Fibroblast of skin of back (primary cell): ENCODE measurements at regions not wholly inside any gene's neighbourhood (a gene's known extent, or its start where the extent isn't known, plus 50 kb on each side); places are given as distances from the start of the nearest gene placed in this dataset.
"Not testable (repeated sequence)": the region's sequence is repeated elsewhere in the genome, so short reads cannot be mapped to it uniquely, and the experiment has no call there.

Experiments used
- DNase-seq: peaks from one replicate; pipeline ENCODE4 v3.0.0-alpha.2; 2013

GRCh38 chr2:446963-447530 lies 159.2 kb upstream of the ALKAL2 start:
- DNase-seq, result no peak

DNA sequence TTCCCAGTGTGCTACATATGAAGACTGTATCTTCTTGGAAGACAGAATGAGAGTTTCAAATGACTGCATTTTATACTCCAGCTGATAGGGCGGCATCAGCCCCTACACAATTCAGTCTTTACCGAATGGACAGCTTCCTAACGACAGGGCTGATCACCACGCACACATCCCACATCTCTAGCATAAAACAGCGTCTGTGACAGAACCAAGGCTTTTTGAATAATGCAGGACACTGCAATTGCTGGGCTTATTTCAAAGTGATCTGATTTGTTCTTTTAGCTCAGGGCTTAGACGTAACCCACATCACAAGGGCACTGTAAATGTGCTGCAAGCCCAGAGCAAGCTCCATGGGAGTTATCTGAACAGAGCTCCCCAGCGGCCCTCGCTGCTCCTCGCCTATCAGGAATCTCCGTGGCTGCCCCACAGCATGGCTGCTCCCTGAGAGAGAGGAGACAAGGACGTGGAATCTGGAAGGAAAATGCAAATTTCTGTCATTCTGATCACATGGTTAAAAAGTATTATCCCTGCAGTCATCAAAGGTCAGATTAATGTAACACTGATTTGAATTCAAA lies 158.5 kb upstream of the ALKAL2 start:
- DNase-seq, result no peak

DNA sequence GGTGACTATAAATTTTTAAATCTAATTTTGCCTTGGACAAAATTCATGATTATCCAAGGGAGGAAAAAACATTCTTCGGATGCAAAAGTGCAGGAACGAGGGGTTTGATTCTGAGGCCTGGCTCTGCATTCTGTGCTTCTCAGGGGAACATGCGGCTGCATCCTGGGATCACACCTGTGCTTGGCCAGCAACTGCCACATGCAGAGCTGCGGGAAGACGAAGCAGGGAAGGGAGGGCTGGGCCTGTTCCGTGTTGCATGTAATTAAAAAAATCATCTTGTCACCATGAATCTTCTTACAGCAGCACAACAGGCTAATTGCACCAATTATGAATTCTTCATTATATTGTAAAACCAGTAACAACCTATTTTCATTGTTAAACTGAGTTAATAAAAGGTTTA lies 158.0 kb upstream of the ALKAL2 start:
- DNase-seq, result no peak

- DNase-seq, result no peak
These were observed 157.3 kb upstream of the ALKAL2 start for GRCh38 chr2:444937-445884.

DNA sequence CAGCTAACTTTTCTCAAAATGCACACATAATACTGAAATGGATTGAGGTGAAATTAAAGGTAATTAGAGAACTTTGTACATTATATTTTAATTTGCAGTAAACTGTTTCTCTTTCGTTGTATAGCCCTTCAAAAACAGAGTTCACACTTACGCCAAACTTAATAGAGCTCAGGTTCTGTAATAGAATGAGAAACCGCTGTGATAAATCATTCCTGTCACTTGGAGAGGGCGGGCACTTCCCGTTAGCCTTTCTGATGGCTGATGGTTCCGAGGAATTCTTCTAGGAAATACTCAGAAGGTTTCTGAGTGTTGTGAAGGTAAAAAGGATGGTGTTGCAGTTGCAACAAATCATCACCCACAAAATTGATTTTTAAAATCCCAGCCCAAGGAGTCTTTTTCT lies 155.8 kb upstream of the ALKAL2 start:
- DNase-seq, result no peak

DNA sequence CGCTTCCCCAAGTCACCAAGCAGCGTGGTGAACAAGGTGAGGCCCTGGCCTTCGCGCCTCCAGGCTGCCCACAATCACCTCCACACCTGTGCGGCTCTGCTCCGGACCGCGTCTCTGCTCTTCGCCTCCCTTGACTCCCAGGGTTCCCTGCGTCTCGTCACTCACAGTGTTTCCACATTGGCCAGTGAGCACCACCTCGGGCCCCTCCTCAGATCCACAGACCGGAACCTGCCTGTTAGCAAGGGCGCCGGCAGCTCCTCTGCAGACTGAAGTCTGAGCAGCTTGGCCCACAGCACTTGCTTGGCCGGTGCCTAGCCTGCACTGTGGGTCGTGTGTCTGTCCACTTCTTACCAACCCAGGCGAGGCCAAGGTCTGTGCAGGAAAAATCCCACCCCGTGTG lies 155.3 kb upstream of the ALKAL2 start:
- DNase-seq, result no peak

DNA sequence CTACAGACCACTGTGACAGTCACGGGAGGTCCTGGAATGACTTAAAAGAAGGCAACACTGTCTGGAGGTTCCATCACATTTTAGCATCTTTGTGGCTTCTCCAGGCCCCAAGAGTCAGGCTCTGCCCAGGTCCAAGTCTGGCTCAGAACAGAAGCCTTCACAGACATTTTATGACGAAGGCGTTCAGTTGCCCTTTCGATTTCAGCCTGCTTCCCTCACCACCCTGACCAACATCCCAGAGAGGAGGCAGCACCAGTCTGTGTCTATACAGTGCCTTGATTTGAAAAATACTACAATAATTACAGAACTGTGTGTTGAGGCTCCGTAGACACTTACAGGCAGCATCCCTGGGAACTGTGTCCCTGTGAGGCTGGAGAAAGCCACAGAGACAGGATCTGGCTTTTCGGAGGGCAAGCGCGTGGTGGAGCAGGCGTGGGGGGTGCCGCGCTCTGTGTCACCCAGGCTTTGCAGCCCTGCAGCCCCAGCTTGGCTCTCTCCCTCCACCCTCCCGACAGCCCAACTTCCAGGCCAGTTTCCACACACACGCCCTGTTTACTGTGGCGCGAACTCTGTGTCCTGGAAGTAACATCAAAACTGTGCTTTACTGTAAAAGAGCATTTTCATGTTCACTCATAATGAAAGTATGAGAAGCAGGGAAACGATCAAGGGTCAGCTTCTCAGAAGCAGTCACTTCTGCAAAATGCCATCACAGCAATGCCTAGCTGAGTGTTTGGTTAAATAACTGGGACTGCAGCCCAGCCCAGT lies 153.5 kb upstream of the ALKAL2 start:
- DNase-seq, result no peak

- DNase-seq, result no peak
These were observed 152.5 kb upstream of the ALKAL2 start for GRCh38 chr2:440403-440740.

DNA sequence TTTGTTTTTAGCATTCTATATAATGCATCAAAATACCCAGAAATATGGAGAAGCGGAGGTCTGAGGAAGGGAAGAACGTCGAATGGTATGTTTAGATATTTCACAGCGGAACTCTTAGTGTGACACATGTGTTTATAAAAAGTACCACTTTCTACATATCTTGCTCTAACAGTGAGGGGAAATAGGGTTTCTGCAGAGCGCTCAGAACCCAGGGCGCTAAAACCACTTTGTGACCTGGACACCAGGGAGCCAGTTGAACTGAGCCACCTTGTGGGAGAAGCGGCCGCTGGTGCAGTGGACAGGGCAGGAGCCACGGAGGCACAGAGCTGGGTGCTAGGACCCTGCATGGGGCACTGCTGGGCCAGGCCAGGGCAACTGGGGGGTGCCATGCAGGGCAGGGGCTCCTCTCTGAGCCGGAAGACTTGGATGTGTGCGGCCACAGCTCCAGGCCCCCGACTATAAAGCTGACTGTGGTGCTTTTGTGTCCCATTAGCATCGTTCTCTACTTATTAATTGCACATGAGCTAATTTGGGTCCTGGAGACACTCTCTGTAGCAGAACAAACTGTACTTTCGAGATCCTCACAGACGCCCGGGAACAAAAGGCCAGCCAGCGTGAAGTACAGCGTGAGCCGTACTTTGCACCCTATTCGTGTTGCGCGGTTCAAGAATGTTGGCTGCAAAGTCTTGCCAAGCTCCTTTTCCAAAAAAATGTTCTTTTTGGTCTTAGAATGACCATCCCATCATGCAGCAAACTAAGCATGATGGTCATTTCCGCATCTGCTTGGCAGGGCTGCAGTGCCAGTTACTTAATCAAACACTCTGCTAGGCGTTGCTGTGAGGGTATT lies 151.9 kb upstream of the ALKAL2 start:
- DNase-seq, result no peak

GRCh38 chr2:439077-439476 lies 151.2 kb upstream of the ALKAL2 start:
- no peak for DNase-seq

- DNase-seq, result no peak
These were observed 150.0 kb upstream of the ALKAL2 start for GRCh38 chr2:437756-438393.

- DNase-seq, result no peak
These were observed 149.3 kb upstream of the ALKAL2 start for GRCh38 chr2:437180-437579.

- no peak for DNase-seq
These were observed 148.3 kb upstream of the ALKAL2 start for GRCh38 chr2:436205-436604.

GRCh38 chr2:434625-435024 lies 146.7 kb upstream of the ALKAL2 start:
- no peak for DNase-seq

- no peak for DNase-seq
These were observed 145.3 kb upstream of the ALKAL2 start for GRCh38 chr2:433216-433615.

DNA sequence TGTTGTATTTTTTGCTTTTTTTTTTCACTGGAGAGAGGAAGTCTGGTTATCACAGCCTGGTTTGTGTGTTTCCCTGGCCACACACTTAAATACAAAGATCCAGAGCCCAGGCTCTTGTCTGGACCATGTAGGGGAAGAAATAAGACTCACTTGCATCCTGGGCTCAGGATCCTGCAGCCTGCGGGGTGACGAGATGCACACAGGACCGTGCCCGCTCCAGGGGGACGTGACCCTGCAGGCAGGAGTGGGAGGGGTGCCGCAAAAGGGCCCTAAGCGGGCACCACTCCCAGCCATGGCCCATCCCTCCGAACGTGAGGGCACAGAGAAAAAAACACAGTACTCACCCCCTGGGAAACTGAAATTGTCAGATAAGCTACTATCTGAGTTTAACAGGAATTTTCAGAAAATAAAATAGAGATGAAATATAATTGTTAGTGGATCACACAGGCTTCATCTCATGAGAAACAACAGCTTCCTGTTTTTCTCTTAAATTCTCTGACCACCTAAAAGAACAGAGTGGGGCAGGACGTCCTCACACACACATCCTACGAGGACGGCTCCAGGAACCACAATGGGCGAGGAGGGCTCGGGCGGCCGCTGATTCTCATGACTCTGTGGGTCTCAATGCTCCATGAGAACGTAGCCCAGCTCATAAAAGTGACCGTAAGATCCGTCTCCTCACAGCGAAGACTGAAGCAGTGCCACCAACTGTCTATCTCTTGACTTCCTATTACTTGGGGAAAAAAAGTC lies 142.6 kb upstream of the ALKAL2 start:
- DNase-seq, result no peak

GRCh38 chr2:429575-430254 lies 141.8 kb upstream of the ALKAL2 start:
- no peak for DNase-seq

DNA sequence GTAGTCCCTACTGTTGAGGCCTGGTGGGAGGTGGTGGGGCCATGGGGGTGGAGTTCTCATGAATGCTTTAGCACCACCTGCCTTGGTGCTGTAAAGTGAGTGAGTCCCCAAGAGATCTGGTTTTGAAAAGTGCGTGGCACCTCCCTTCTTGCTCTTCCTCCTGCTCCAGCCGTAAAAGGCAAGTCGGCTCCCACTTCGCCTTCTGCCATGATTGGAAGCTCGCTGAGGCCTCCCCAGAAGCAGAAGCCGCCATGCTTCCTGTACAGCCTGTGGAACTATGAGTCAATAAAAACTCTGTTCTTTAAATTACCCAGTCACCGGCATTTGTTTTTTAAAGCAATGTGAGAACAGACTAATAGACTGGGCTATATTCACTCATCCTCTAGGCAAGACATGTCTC lies 141.3 kb upstream of the ALKAL2 start:
- no peak for DNase-seq

DNA sequence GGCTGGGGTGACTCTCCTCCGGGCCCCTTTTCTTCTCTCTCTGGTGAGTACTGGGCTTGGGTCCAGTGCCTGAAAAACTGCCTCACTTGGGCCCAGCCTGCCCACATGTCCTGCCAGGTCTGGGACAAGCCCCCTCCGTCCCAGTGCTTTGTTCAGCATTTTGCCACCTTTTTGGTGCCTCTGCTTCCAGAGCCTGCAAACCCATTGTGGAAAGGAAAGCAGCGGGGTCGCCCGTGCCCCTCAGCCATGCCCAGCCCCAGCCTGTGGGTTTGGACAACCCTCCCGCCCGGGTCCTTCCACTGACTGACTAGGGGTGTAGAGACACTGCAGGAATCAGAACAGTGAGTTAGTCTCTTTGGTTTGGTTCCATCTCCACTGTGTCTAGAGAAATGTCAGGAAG lies 140.7 kb upstream of the ALKAL2 start:
- no peak for DNase-seq

DNA sequence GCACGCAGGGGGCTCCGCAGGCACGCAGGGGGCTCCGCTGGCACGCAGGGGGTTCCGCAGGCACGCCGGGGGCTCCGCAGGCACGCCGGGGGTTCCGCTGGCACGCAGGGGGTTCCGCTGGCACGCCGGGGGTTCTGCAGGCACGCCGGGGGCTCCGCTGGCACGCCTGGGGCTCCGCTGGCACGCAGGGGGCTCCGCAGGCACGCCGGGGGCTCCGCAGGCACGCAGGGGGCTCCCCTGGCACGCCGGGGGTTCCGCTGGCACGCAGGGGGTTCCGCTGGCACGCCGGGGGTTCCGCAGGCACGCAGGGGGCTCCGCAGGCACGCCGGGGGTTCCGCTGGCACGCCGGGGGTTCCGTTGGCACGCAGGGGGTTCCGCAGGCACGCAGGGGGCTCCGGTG lies 138.8 kb upstream of the ALKAL2 start:
- DNase-seq, result not testable (repeated sequence)
